ENCODE measurements at regions not wholly inside any gene's neighbourhood (a gene's known extent, or its start where the extent isn't known, plus 50 kb on each side); places are given as distances from the start of the nearest gene placed in this dataset.

GRCh38 chr15:93608643-93609148, 519.7 kb upstream of the RGMA start:
- Mint-ChIP-seq H3K4me1 (ENCODE audit: low read depth, unreplicated experiment) (no peaks in the 10 kb centered on the region), H3K27me3 (ENCODE audit: unreplicated experiment) (no peaks in the 10 kb centered on the region), H3K36me3 (ENCODE audit: insufficient read depth, unreplicated experiment) (no peaks in the 10 kb centered on the region), H3K27ac (ENCODE audit: unreplicated experiment) (no peak overlapping the region), H3K4me3 (ENCODE audit: low read depth, unreplicated experiment) (no peak overlapping the region), H3K9me3 (ENCODE audit: low read depth, unreplicated experiment) (peaks cover 5% of the 10 kb centered on the region)
- no TSS peak for BruUV-seq (replicated peaks)
- intact Hi-C loops (cut with micrococcal nuclease; ENCODE audit: unreplicated experiment): no loop called here
- CTCF ChIA-PET: interaction anchor here (0.6 kb wide), 1 partner anchor 701 kb away, joined by 7 read pairs; no protein-coding TSS in a partner anchor
- DNase-seq: no peak
- TF ChIP-seq, protein P1, sequence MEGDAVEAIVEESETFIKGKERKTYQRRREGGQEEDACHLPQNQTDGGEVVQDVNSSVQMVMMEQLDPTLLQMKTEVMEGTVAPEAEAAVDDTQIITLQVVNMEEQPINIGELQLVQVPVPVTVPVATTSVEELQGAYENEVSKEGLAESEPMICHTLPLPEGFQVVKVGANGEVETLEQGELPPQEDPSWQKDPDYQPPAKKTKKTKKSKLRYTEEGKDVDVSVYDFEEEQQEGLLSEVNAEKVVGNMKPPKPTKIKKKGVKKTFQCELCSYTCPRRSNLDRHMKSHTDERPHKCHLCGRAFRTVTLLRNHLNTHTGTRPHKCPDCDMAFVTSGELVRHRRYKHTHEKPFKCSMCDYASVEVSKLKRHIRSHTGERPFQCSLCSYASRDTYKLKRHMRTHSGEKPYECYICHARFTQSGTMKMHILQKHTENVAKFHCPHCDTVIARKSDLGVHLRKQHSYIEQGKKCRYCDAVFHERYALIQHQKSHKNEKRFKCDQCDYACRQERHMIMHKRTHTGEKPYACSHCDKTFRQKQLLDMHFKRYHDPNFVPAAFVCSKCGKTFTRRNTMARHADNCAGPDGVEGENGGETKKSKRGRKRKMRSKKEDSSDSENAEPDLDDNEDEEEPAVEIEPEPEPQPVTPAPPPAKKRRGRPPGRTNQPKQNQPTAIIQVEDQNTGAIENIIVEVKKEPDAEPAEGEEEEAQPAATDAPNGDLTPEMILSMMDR (IDR thresholded peaks at IDR 0.05; ENCODE audit: unreplicated experiment): no peak

DNA sequence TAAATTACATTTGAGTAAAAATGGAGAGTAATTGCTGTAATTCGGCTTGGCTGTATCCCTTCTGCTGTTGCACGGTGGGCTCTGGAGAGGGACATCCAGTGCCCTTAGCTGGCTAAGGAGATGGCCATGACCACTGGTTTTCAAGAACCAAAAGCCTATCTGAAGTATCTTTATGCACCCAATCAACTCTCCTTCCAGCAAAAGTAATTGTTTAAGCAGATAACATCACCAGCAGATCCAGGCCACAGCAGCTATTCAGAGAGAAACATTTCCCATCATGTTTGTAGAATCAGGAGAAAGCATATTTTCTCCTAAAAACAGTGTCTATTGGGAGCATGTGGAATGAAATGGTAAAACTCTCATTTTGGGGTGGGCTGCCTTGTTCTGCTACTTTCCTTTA, 514.5 kb upstream of the RGMA start:
- Mint-ChIP-seq H3K9me3 (ENCODE audit: low read depth, unreplicated experiment) (peaks cover 5% of the 10 kb centered on the region), H3K27ac (ENCODE audit: unreplicated experiment) (no peak overlapping the region), H3K36me3 (ENCODE audit: insufficient read depth, unreplicated experiment) (no peaks in the 10 kb centered on the region), H3K4me3 (ENCODE audit: low read depth, unreplicated experiment) (no peak overlapping the region), H3K4me1 (ENCODE audit: low read depth, unreplicated experiment) (no peaks in the 10 kb centered on the region), H3K27me3 (ENCODE audit: unreplicated experiment) (peaks cover 14% of the 10 kb centered on the region)
- TF ChIP-seq, protein P1 (IDR thresholded peaks at IDR 0.05; ENCODE audit: unreplicated experiment): no peak
- no peak for DNase-seq
- CTCF ChIA-PET: no interaction called here
- no TSS peak for BruUV-seq (replicated peaks)
- intact Hi-C loops (cut with micrococcal nuclease; ENCODE audit: unreplicated experiment): no loop called here

DNA sequence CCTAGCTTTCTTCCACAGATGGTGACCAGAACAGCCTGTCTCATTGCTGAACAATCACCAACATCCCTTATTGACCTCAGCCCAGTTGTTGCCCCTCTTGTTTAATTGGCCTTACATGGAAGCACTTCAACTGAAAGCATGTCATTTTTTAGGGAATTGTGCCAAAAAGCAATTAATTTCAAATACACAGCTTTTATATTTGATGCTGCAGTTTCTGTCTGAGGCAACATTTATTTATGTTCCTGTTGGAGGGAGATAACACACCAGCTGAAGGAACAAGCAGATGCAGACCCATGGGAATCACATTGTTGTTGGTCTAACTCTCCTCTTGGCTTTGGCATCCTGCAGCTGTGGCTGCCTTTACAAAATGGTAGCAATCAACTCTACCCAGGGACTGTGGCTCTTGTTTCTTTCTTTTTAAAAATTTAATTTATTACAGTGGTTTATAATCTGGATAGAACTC, 498.1 kb upstream of the RGMA start:
- no peaks in the 10 kb centered on the region for H3K36me3 Mint-ChIP-seq (ENCODE audit: insufficient read depth, unreplicated experiment)
- H3K4me3 Mint-ChIP-seq (ENCODE audit: low read depth, unreplicated experiment): no peak overlapping the region
- peaks cover 5% of the 10 kb centered on the region for H3K9me3 Mint-ChIP-seq (ENCODE audit: low read depth, unreplicated experiment)
- intact Hi-C loops (cut with micrococcal nuclease; ENCODE audit: unreplicated experiment): no loop called here
- TF ChIP-seq, protein P1 (IDR thresholded peaks at IDR 0.05; ENCODE audit: unreplicated experiment): no peak
- H3K27ac Mint-ChIP-seq (ENCODE audit: unreplicated experiment): no peak overlapping the region
- no peak for DNase-seq
- BruUV-seq (replicated peaks): no TSS peak
- H3K27me3 Mint-ChIP-seq (ENCODE audit: unreplicated experiment): no peaks in the 10 kb centered on the region
- CTCF ChIA-PET: no interaction called here
- H3K4me1 Mint-ChIP-seq (ENCODE audit: low read depth, unreplicated experiment): no peaks in the 10 kb centered on the region

DNA sequence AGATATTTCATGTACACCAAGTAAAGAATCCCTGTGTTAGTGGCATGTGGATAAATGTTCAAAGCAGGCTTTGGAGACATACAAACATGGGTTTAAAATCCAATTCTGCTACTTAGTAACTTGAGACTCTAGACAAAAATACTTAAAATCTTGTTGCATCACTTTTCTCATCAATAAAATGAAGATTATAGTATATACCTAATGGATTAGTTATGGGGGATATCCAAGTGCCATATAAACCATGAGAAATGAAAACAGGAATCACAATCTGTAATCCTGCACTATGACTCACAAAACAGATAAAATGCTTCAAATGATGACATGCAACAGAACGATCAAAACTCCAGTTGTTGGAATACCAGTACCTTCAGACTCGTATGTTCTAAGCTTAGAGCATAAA, 496.0 kb upstream of the RGMA start:
- H3K36me3 Mint-ChIP-seq (ENCODE audit: insufficient read depth, unreplicated experiment): no peaks in the 10 kb centered on the region
- no peak overlapping the region for H3K4me3 Mint-ChIP-seq (ENCODE audit: low read depth, unreplicated experiment)
- CTCF ChIA-PET: no interaction called here
- H3K27me3 Mint-ChIP-seq (ENCODE audit: unreplicated experiment): no peaks in the 10 kb centered on the region
- TF ChIP-seq, protein P1 (IDR thresholded peaks at IDR 0.05; ENCODE audit: unreplicated experiment): no peak
- no TSS peak for BruUV-seq (replicated peaks)
- intact Hi-C loops (cut with micrococcal nuclease; ENCODE audit: unreplicated experiment): no loop called here
- DNase-seq: no peak
- H3K4me1 Mint-ChIP-seq (ENCODE audit: low read depth, unreplicated experiment): no peaks in the 10 kb centered on the region
- no peak overlapping the region for H3K27ac Mint-ChIP-seq (ENCODE audit: unreplicated experiment)
- H3K9me3 Mint-ChIP-seq (ENCODE audit: low read depth, unreplicated experiment): peaks cover 5% of the 10 kb centered on the region
